IMR-90 (cell line): ENCODE measurements at regions not wholly inside any gene's neighbourhood (a gene's known extent, or its start where the extent isn't known, plus 50 kb on each side); places are given as distances from the start of the nearest gene placed in this dataset.

ENCODE experiments used
- ATAC-seq: fragments of 200-7000 bp; cut with Tn5 transposase; 2 replicates; pipeline ENCODE4 v1.9.1; 2020; ENCODE audit warnings: low read depth, mild to moderate bottlenecking, moderate library complexity
- BruUV-seq: library from RNA; stranded (reverse); fragments of 400-500 nt; replicated peaks from 2 replicates; lab custom pipeline; 2021; lab: Mats Ljungman, UMichigan
- CTCF ChIA-PET: fragments of 300-600 bp; formaldehyde crosslinking; extraction: SDS; loops from one replicate; lab custom pipeline; 2021; ENCODE audit warnings: antibody characterized with exemption; lab: Yijun Ruan, JAX
- POLR2A ChIA-PET: fragments of 300-600 bp; sonication (Branson Sonifier 250); formaldehyde crosslinking; loops from one replicate; lab custom pipeline; 2022; ENCODE audit warnings: antibody characterized with exemption; ENCODE audit not compliant: unreplicated experiment; lab: Charles Lee
- DNase-seq: peaks from one replicate; pipeline ENCODE4 v3.0.0; 2013
- H2AFZ ChIP-seq: replicated peaks from 2 replicates; pipeline ENCODE3; 2013; ENCODE audit warnings: low read length, mild to moderate bottlenecking; ENCODE audit not compliant: poor library complexity
- H2AK5ac ChIP-seq: 2 replicates; pipeline ENCODE4 v1.6.1; 2013; ENCODE audit warnings: low read depth, low read length, inconsistent platforms
- H2AK9ac ChIP-seq: replicated peaks from 2 replicates; pipeline ENCODE3; 2013; ENCODE audit warnings: mild to moderate bottlenecking, low read depth, low read length, moderate library complexity; ENCODE audit not compliant: poor library complexity
- H2BK120ac ChIP-seq: 2 replicates; pipeline ENCODE4 v1.6.1; 2013; ENCODE audit warnings: low read depth, low read length, inconsistent platforms
- H2BK15ac ChIP-seq: 3 replicates; pipeline ENCODE4 v1.6.1; 2013; ENCODE audit warnings: low read depth, low read length, inconsistent platforms
- H2BK20ac ChIP-seq: 2 replicates; pipeline ENCODE4 v1.6.1; 2013; ENCODE audit warnings: low read depth, mild to moderate bottlenecking, inconsistent platforms, low read length, moderate library complexity
- H2BK5ac ChIP-seq: 2 replicates; pipeline ENCODE4 v1.6.1; 2013; ENCODE audit warnings: mild to moderate bottlenecking, low read depth, low read length, inconsistent platforms; ENCODE audit not compliant: poor library complexity, severe bottlenecking
- H3K14ac ChIP-seq: replicated peaks from 2 replicates; pipeline ENCODE4 v1.6.1; 2013; ENCODE audit warnings: low read depth, low read length, inconsistent platforms
- H3K18ac ChIP-seq: 2 replicates; pipeline ENCODE4 v1.6.1; 2013; ENCODE audit warnings: low read depth, low read length, control low read depth
- H3K23ac ChIP-seq: 2 replicates; pipeline ENCODE4 v1.6.1; 2013; ENCODE audit warnings: low read depth, low read length, inconsistent platforms
- H3K27ac ChIP-seq: 2 replicates; pipeline ENCODE4 v1.5.1; 2013; ENCODE audit warnings: mild to moderate bottlenecking, control low read depth, low read length; ENCODE audit not compliant: insufficient read depth
- H3K27me3 ChIP-seq: 2 replicates; pipeline ENCODE4 v1.6.1; 2013; ENCODE audit warnings: low read length; ENCODE audit not compliant: control insufficient read depth, insufficient read depth
- H3K36me3 ChIP-seq: 2 replicates; pipeline ENCODE4 v1.6.1; 2013; ENCODE audit warnings: low read length, mixed read lengths; ENCODE audit not compliant: control insufficient read depth, insufficient read depth
- H3K4ac ChIP-seq: 2 replicates; pipeline ENCODE4 v1.6.1; 2013; ENCODE audit warnings: low read depth, low read length, inconsistent platforms
- H3K4me1 ChIP-seq: 2 replicates; pipeline ENCODE4 v1.6.1; 2013; ENCODE audit warnings: low read length, mixed read lengths; ENCODE audit not compliant: control insufficient read depth, insufficient read depth
- H3K4me2 ChIP-seq: 2 replicates; pipeline ENCODE4 v1.6.1; 2013; ENCODE audit warnings: low read depth, mild to moderate bottlenecking, control low read depth, low read length, moderate library complexity
- H3K4me3 ChIP-seq: 2 replicates; pipeline ENCODE4 v1.5.1; 2013; ENCODE audit warnings: low read depth, mild to moderate bottlenecking, control low read depth, low read length, moderate library complexity; ENCODE audit not compliant: insufficient read depth
- H3K56ac ChIP-seq: 2 replicates; pipeline ENCODE4 v1.6.1; 2013; ENCODE audit warnings: low read length, inconsistent platforms; ENCODE audit not compliant: insufficient read depth; ENCODE audit errors: extremely low read depth
- H3K79me1 ChIP-seq, 2 experiments: 2 replicates each; pipeline ENCODE4 v1.6.1; 2013; ENCODE audit warnings: low read length in 2 of 2, inconsistent platforms in 1 of 2, low read depth in 1 of 2
- H3K9ac ChIP-seq: 2 replicates; pipeline ENCODE4 v1.6.1; 2013; ENCODE audit warnings: low read depth, low read length, control low read depth
- H3K9me1 ChIP-seq: 2 replicates; pipeline ENCODE4 v1.6.1; 2013; ENCODE audit warnings: low read length, inconsistent platforms; ENCODE audit not compliant: insufficient read depth
- H3K9me3 ChIP-seq: 2 replicates; pipeline ENCODE4 v1.6.1; 2013; ENCODE audit warnings: low read length; ENCODE audit not compliant: control insufficient read depth, insufficient read depth
- H4K20me1 ChIP-seq: 2 replicates; pipeline ENCODE4 v1.6.1; 2013; ENCODE audit warnings: low read length, inconsistent platforms; ENCODE audit not compliant: insufficient read depth
- H4K5ac ChIP-seq: 2 replicates; pipeline ENCODE4 v1.6.1; 2013; ENCODE audit warnings: mild to moderate bottlenecking, low read depth, low read length, control low read depth
- H4K8ac ChIP-seq, 2 experiments: 2 replicates each; pipeline ENCODE4 v1.6.1; 2013; ENCODE audit warnings: low read depth in 2 of 2, low read length in 2 of 2, control low read depth in 1 of 2, inconsistent platforms in 1 of 2
- H4K91ac ChIP-seq: 2 replicates; pipeline ENCODE4 v1.6.1; 2013; ENCODE audit warnings: low read depth, low read length, inconsistent platforms; ENCODE audit not compliant: insufficient read depth
- CTCF ChIP-seq: conservative IDR thresholded peaks from 2 replicates; pipeline ENCODE4 v1.5.1; 2012; ENCODE audit warnings: mild to moderate bottlenecking, low read depth, low read length, improper control_type of control experiment
- USF2 ChIP-seq: fragments of 150-350 bp; IDR thresholded peaks from 2 replicates; pipeline ENCODE4 v1.6.1; 2017; ENCODE audit warnings: mild to moderate bottlenecking, antibody characterized with exemption, low read length, low read depth
- WGBS, 2 experiments: methylation state at CpG; one replicate each; pipeline versions ENCODE4 v1.1.5 to v1.1.7; 2013; ENCODE audit warnings: missing lambda C conversion rate in 2 of 2; ENCODE audit not compliant: insufficient read length in 1 of 2; ENCODE audit errors: extremely low coverage in 2 of 2; 5-methylcytosine and 5-hydroxymethylcytosine counted together
- dilution Hi-C: fragments of 300-500 bp; cut with HindIII; formaldehyde crosslinking; loops from one replicate; pipeline ENCODE4 v1.14.3; 2018; ENCODE audit warnings: low sequenced_read_pairs; ENCODE audit not compliant: unreplicated experiment
- in situ Hi-C: fragments of 300-500 bp; cut with MboI; formaldehyde crosslinking; loops from 3 replicates; pipeline ENCODE4 v1.14.3; 2019; ENCODE audit warnings: low sequenced_read_pairs, inconsistent platforms, mixed read lengths
- intact Hi-C: fragments of 100-400 bp; cut with micrococcal nuclease; formaldehyde crosslinking; loops from 2 replicates; pipeline ENCODE4 v1.10.0; 2022

DNA sequence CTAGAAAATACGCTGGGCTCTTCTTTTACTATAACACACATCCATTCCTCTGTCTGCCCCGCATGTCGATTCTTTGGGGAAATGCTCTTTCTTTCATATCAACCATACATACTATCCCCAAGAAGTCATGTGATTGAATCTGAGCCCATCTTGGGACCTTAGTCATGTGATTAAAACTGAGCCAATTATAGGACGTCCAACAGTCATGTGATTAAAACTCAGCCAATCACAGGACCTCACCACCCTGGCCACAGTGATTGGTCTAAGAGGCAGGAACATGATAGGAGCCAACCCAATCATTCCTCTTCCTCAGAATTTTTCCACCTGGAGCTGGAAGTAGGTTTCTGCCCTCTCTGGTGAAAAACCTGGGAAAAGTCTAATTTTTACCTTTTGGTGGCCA, 78.8 kb downstream of the TMEM114 start:
- WGBS, 2 experiments = 75% methylated on average over 2 of the region's 4 CpGs; no CpG with 5 or more reads in 1 of the 2 experiments
- no peak overlapping the region for H2BK120ac ChIP-seq
- no peaks in the 10 kb centered on the region for H3K9me1 ChIP-seq
- H4K8ac ChIP-seq = no peak overlapping the region
- no peaks in the 10 kb centered on the region for H3K79me1 ChIP-seq
- H2BK15ac ChIP-seq = no peak overlapping the region
- H2AFZ ChIP-seq = no peak overlapping the region
- H3K14ac ChIP-seq = no peak overlapping the region
- H3K27me3 ChIP-seq = no peaks in the 10 kb centered on the region
- no peak overlapping the region for H3K4ac ChIP-seq
- no peak overlapping the region for H3K4me3 ChIP-seq
- H3K9ac ChIP-seq = no peak overlapping the region
- no peak overlapping the region for H2BK5ac ChIP-seq
- intact Hi-C loops (no loop called here), in situ Hi-C loops (no loop called here), dilution Hi-C loops (no loop called here)
- no peak overlapping the region for H3K4me2 ChIP-seq
- ATAC-seq = no peak
- DNase-seq = no peak
- H2BK20ac ChIP-seq = no peak overlapping the region
- H2AK5ac ChIP-seq = no peak overlapping the region
- H3K36me3 ChIP-seq = no peaks in the 10 kb centered on the region
- no peaks in the 10 kb centered on the region for H4K20me1 ChIP-seq
- H2AK9ac ChIP-seq = no peak overlapping the region
- peaks cover 2% of the 10 kb centered on the region; the same call in 1 of the 2 replicates for H3K9me3 ChIP-seq
- TF ChIP-seq CTCF (no peak), USF2 (0 out of 2 replicates have a peak, but pooled peaks have one; percentile 14)
- no peak overlapping the region for H3K23ac ChIP-seq
- H3K18ac ChIP-seq = no peak overlapping the region
- no peak overlapping the region for H4K91ac ChIP-seq
- H3K27ac ChIP-seq = no peak overlapping the region
- H3K4me1 ChIP-seq = no peaks in the 10 kb centered on the region
- ChIA-PET POLR2A (no interaction called here), CTCF (no interaction called here)
- BruUV-seq = no TSS peak
- no peak overlapping the region for H4K5ac ChIP-seq
- H3K56ac ChIP-seq = no peak overlapping the region
